WTC11 (cell line): ENCODE measurements at regions not wholly inside any gene's neighbourhood (a gene's known extent, or its start where the extent isn't known, plus 50 kb on each side); places are given as distances from the start of the nearest gene placed in this dataset.

Experiments used
- CREB1 ChIP-seq: sonication (generic); formaldehyde crosslinking; IDR thresholded peaks from 2 replicates; pipeline ENCODE4 v1.8.0; 2023; ENCODE audit warnings: mild to moderate bottlenecking, missing genetic modification reagents
- CREM ChIP-seq: sonication (generic); formaldehyde crosslinking; IDR thresholded peaks from 2 replicates; pipeline ENCODE4 v1.8.1; 2022; ENCODE audit warnings: mild to moderate bottlenecking, missing genetic modification reagents, moderate library complexity
- ELF4 ChIP-seq: sonication (generic); formaldehyde crosslinking; IDR thresholded peaks from 2 replicates; pipeline ENCODE4 v1.8.1; 2022; ENCODE audit warnings: low read depth, mild to moderate bottlenecking, moderate library complexity, missing genetic modification reagents
- ETV6 ChIP-seq: sonication (generic); formaldehyde crosslinking; IDR thresholded peaks from 2 replicates; pipeline ENCODE4 v1.8.1; 2022; ENCODE audit warnings: mild to moderate bottlenecking, missing genetic modification reagents
- JUN ChIP-seq: sonication (generic); formaldehyde crosslinking; IDR thresholded peaks from 2 replicates; pipeline ENCODE4 v1.8.0; 2023; ENCODE audit warnings: mild to moderate bottlenecking, missing genetic modification reagents
- NR2C2 ChIP-seq: sonication (generic); formaldehyde crosslinking; IDR thresholded peaks from 2 replicates; pipeline ENCODE4 v1.8.0; 2022; ENCODE audit warnings: mild to moderate bottlenecking, missing genetic modification reagents
- OVOL2 ChIP-seq: fragments of 250-450 bp; sonication (Bioruptor Pico); IDR thresholded peaks from 2 replicates; pipeline ENCODE4 v1.9.0; 2021; ENCODE audit warnings: mild to moderate bottlenecking, borderline replicate concordance
- SMAD4 ChIP-seq: sonication (generic); formaldehyde crosslinking; IDR thresholded peaks from 2 replicates; pipeline ENCODE4 v1.8.0; 2022; ENCODE audit warnings: mild to moderate bottlenecking, missing genetic modification reagents
- SP1 ChIP-seq: sonication (generic); formaldehyde crosslinking; conservative IDR thresholded peaks from 2 replicates; pipeline ENCODE4 v1.8.1; 2022; ENCODE audit warnings: missing genetic modification reagents
- TEAD1 ChIP-seq: sonication (generic); formaldehyde crosslinking; IDR thresholded peaks from 2 replicates; pipeline ENCODE4 v1.8.0; 2022; ENCODE audit warnings: mild to moderate bottlenecking, missing genetic modification reagents
- ZNF416 ChIP-seq: fragments of 250-450 bp; sonication (Bioruptor Pico); IDR thresholded peaks from 2 replicates; pipeline ENCODE4 v1.9.0; 2021; ENCODE audit warnings: mild to moderate bottlenecking, inconsistent platforms
- TF ChIP-seq, protein P1 (sequence below): fragments of 200-600 bp; IDR thresholded peaks from 2 replicates; pipeline ENCODE4 v1.8.0; 2022; ENCODE audit warnings: antibody characterized with exemption
- TF ChIP-seq, protein P2 (sequence below): sonication (generic); formaldehyde crosslinking; IDR thresholded peaks from 2 replicates; pipeline ENCODE4 v1.8.1; 2023; ENCODE audit warnings: mild to moderate bottlenecking, missing genetic modification reagents, moderate library complexity
- TF ChIP-seq, protein P3 (sequence below): sonication (generic); formaldehyde crosslinking; IDR thresholded peaks from 2 replicates; pipeline ENCODE4 v1.8.0; 2023; ENCODE audit warnings: missing genetic modification reagents

DNA sequence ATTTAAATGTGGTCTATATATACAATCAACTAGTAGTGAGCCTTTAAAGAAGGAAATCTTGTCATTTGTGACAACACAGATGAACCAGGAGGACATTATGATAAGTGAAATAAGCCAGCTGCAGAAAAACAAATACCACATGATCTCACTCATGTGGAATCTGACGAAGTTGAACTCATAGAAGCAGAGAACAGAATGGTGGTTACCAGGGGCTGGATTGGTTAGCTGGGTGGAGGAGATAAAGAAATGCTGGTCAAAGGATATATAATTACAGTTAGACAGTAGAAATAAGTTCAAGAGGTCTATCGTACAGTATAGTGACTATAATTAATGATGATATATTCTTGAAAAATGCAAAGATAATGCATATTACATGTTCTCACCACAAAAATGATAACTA is 267.9 kb downstream of the FBXO15 start:
- TF ChIP-seq CREM (no peak), NR2C2 (CRISPR knock-in tag) (no peak), CREB1 (CRISPR knock-in tag) (no peak), TEAD1 (CRISPR knock-in tag) (no peak), ZNF416 (CRISPR knock-in tag) (no peak), SMAD4 (no peak), SP1 (CRISPR knock-in tag) (no peak), ELF4 (CRISPR knock-in tag) (no peak), ETV6 (CRISPR knock-in tag) (no peak), JUN (no peak), OVOL2 (CRISPR knock-in tag) (no peak)
- TF ChIP-seq, protein P1, sequence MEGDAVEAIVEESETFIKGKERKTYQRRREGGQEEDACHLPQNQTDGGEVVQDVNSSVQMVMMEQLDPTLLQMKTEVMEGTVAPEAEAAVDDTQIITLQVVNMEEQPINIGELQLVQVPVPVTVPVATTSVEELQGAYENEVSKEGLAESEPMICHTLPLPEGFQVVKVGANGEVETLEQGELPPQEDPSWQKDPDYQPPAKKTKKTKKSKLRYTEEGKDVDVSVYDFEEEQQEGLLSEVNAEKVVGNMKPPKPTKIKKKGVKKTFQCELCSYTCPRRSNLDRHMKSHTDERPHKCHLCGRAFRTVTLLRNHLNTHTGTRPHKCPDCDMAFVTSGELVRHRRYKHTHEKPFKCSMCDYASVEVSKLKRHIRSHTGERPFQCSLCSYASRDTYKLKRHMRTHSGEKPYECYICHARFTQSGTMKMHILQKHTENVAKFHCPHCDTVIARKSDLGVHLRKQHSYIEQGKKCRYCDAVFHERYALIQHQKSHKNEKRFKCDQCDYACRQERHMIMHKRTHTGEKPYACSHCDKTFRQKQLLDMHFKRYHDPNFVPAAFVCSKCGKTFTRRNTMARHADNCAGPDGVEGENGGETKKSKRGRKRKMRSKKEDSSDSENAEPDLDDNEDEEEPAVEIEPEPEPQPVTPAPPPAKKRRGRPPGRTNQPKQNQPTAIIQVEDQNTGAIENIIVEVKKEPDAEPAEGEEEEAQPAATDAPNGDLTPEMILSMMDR = no peak
- TF ChIP-seq, protein P2, sequence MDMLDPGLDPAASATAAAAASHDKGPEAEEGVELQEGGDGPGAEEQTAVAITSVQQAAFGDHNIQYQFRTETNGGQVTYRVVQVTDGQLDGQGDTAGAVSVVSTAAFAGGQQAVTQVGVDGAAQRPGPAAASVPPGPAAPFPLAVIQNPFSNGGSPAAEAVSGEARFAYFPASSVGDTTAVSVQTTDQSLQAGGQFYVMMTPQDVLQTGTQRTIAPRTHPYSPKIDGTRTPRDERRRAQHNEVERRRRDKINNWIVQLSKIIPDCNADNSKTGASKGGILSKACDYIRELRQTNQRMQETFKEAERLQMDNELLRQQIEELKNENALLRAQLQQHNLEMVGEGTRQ = no peak
- TF ChIP-seq, protein P3, sequence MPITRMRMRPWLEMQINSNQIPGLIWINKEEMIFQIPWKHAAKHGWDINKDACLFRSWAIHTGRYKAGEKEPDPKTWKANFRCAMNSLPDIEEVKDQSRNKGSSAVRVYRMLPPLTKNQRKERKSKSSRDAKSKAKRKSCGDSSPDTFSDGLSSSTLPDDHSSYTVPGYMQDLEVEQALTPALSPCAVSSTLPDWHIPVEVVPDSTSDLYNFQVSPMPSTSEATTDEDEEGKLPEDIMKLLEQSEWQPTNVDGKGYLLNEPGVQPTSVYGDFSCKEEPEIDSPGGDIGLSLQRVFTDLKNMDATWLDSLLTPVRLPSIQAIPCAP = no peak
